ENCODE measurements at regions not wholly inside any gene's neighbourhood (a gene's known extent, or its start where the extent isn't known, plus 50 kb on each side); places are given as distances from the start of the nearest gene placed in this dataset.

- no peak for TF ChIP-seq MAZ (IDR thresholded peaks at IDR 0.05; ENCODE audit: borderline replicate concordance, low read depth, low read length)
- no peak for TF ChIP-seq POLR2AphosphoS2 (conservative IDR thresholded peaks at IDR 0.05; ENCODE audit: low read length)
- no peak for TF ChIP-seq SREBF2 (IDR thresholded peaks at IDR 0.05)
- TF ChIP-seq CTCF (IDR thresholded peaks at IDR 0.05), result no peak
- TF ChIP-seq CBX2 (IDR thresholded peaks at IDR 0.05; ENCODE audit: borderline replicate concordance, low read depth), result no peak
- TF ChIP-seq, protein P1, sequence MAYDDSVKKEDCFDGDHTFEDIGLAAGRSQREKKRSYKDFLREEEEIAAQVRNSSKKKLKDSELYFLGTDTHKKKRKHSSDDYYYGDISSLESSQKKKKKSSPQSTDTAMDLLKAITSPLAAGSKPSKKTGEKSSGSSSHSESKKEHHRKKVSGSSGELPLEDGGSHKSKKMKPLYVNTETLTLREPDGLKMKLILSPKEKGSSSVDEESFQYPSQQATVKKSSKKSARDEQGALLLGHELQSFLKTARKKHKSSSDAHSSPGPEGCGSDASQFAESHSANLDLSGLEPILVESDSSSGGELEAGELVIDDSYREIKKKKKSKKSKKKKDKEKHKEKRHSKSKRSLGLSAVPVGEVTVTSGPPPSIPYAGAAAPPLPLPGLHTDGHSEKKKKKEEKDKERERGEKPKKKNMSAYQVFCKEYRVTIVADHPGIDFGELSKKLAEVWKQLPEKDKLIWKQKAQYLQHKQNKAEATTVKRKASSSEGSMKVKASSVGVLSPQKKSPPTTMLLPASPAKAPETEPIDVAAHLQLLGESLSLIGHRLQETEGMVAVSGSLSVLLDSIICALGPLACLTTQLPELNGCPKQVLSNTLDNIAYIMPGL (CRISPR knock-in tag; IDR thresholded peaks at IDR 0.05; ENCODE audit: borderline replicate concordance), result no peak
- no peak for TF ChIP-seq GATA3 (IDR thresholded peaks at IDR 0.05; ENCODE audit: borderline replicate concordance)
- TF ChIP-seq, protein P2, sequence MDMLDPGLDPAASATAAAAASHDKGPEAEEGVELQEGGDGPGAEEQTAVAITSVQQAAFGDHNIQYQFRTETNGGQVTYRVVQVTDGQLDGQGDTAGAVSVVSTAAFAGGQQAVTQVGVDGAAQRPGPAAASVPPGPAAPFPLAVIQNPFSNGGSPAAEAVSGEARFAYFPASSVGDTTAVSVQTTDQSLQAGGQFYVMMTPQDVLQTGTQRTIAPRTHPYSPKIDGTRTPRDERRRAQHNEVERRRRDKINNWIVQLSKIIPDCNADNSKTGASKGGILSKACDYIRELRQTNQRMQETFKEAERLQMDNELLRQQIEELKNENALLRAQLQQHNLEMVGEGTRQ (IDR thresholded peaks at IDR 0.05), result no peak
- no peak for TF ChIP-seq ZFP36 (IDR thresholded peaks at IDR 0.05; ENCODE audit: borderline replicate concordance, partially characterized antibody)
- TF ChIP-seq HDAC2 (IDR thresholded peaks at IDR 0.05), result no peak
- TF ChIP-seq RFX5 (IDR thresholded peaks at IDR 0.05), result no peak
Observed at GRCh38 chr2:8442833-8443486, 238.9 kb upstream of the ID2 start.
